Caco-2 (cell line): ENCODE measurements at regions not wholly inside any gene's neighbourhood (a gene's known extent, or its start where the extent isn't known, plus 50 kb on each side); places are given as distances from the start of the nearest gene placed in this dataset.

Source experiments
- BruUV-seq: library from RNA; stranded (reverse); fragments of 400-500 nt; replicated peaks from 2 replicates; lab custom pipeline; 2021; lab: Mats Ljungman, UMichigan
- CTCF ChIA-PET: fragments of 300-600 bp; sonication (Branson Sonifier 250); formaldehyde crosslinking; loops from one replicate; lab custom pipeline; 2022; ENCODE audit warnings: antibody characterized with exemption; lab: Charles Lee
- POLR2A ChIA-PET: fragments of 300-600 bp; sonication (Branson Sonifier 250); formaldehyde crosslinking; loops from one replicate; lab custom pipeline; 2022; ENCODE audit warnings: antibody characterized with exemption; lab: Charles Lee
- DNase-seq, 2 experiments: peaks; one replicate each; pipeline versions ENCODE4 v3.0.0 to v3.0.0-alpha.2; 2020 to 2022
- H3K27me3 ChIP-seq: replicated peaks from 2 replicates; pipeline ENCODE4 v1.6.0; 2011; ENCODE audit warnings: low read length; ENCODE audit not compliant: control insufficient read depth, insufficient read depth
- H3K36me3 ChIP-seq: 2 replicates; pipeline ENCODE4 v1.5.1; 2011; ENCODE audit warnings: low read length; ENCODE audit not compliant: control insufficient read depth, insufficient read depth
- H3K4me1 ChIP-seq: fragments of 250-450 bp; sonication (Bioruptor Pico); 2 replicates; pipeline ENCODE4 v1.5.1; 2020; ENCODE audit warnings: mild to moderate bottlenecking
- H3K4me3 ChIP-seq: 2 replicates; pipeline ENCODE4 v1.5.1; 2011; ENCODE audit warnings: low read depth, mild to moderate bottlenecking, control low read depth, low read length
- H3K9me3 ChIP-seq: fragments of 250-450 bp; sonication (Bioruptor Pico); 2 replicates; pipeline ENCODE4 v1.5.1; 2020; ENCODE audit warnings: mild to moderate bottlenecking, moderate library complexity
- H3K27ac Mint-ChIP-seq: one replicate; pipeline ENCODE4 v1.8.0; 2022; ENCODE audit warnings: mixed read lengths; ENCODE audit not compliant: unreplicated experiment
- H3K27me3 Mint-ChIP-seq: one replicate; pipeline ENCODE4 v1.8.0; 2022; ENCODE audit warnings: mixed read lengths; ENCODE audit not compliant: insufficient read depth, unreplicated experiment
- H3K36me3 Mint-ChIP-seq: one replicate; pipeline ENCODE4 v1.8.0; 2022; ENCODE audit warnings: mild to moderate bottlenecking, mixed read lengths; ENCODE audit not compliant: insufficient read depth, unreplicated experiment
- H3K4me1 Mint-ChIP-seq: one replicate; pipeline ENCODE4 v1.8.0; 2022; ENCODE audit warnings: low read depth, mixed read lengths; ENCODE audit not compliant: unreplicated experiment
- H3K4me3 Mint-ChIP-seq: one replicate; pipeline ENCODE4 v1.8.0; 2022; ENCODE audit warnings: mild to moderate bottlenecking, moderate library complexity, mixed read lengths; ENCODE audit not compliant: unreplicated experiment
- H3K9me3 Mint-ChIP-seq: one replicate; pipeline ENCODE4 v1.8.0; 2022; ENCODE audit warnings: mixed read lengths; ENCODE audit not compliant: unreplicated experiment
- intact Hi-C: fragments of 100-400 bp; cut with micrococcal nuclease; formaldehyde crosslinking; loops from one replicate; pipeline ENCODE4 v1.10.0; 2022; ENCODE audit not compliant: unreplicated experiment
- TF ChIP-seq, protein P1 (sequence below), 2 experiments: fragments of 200-600 bp in 1 of 2; IDR thresholded peaks; 1 replicate in 1 of 2; 2 replicates in 1 of 2; pipeline versions ENCODE4 v1.5.1 to v1.8.0; 2011 to 2022; ENCODE audit warnings: antibody characterized with exemption in 1 of 2, control low read depth in 1 of 2, inconsistent platforms in 1 of 2, low read depth in 1 of 2, low read length in 1 of 2, mild to moderate bottlenecking in 1 of 2, moderate library complexity in 1 of 2; ENCODE audit not compliant: insufficient read depth in 1 of 2, severe bottlenecking in 1 of 2, unreplicated experiment in 1 of 2

DNA sequence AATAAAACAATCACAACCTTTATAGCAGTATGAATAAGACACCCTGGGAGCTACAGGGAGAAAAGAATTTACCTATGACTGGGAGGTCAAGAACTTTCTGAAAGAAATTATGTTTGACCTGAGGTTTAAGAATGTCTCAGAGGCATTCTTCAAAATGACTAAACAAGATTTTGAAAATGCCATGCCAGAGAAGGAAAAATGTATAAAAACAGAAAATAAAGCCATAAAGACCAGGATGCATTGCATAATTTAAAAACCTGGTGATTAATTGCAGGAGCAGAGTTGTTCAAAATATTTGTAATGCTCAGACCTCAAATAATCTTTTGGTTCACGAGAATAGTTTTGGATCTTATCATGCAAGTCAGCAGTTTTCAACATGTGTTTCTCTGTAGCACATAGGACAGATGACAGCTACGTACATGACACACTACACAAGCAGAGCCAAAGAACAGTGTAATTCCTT is 954.7 kb upstream of the ARRDC3 start:
- intact Hi-C loops, result no loop called here
- Mint-ChIP-seq H3K4me1 (no peaks in the 10 kb centered on the region), H3K36me3 (no peaks in the 10 kb centered on the region), H3K27ac (no peak overlapping the region), H3K9me3 (peaks cover 12% of the 10 kb centered on the region), H3K27me3 (no peaks in the 10 kb centered on the region), H3K4me3 (no peak overlapping the region)
- no peak for DNase-seq
- Histone ChIP-seq H3K4me1 (no peaks in the 10 kb centered on the region), H3K27me3 (no peaks in the 10 kb centered on the region), H3K9me3 (no peaks in the 10 kb centered on the region), H3K36me3 (no peaks in the 10 kb centered on the region), H3K4me3 (no peak overlapping the region)
- BruUV-seq, result no TSS peak
- ChIA-PET POLR2A (no interaction called here), CTCF (no interaction called here)
- TF ChIP-seq, protein P1, sequence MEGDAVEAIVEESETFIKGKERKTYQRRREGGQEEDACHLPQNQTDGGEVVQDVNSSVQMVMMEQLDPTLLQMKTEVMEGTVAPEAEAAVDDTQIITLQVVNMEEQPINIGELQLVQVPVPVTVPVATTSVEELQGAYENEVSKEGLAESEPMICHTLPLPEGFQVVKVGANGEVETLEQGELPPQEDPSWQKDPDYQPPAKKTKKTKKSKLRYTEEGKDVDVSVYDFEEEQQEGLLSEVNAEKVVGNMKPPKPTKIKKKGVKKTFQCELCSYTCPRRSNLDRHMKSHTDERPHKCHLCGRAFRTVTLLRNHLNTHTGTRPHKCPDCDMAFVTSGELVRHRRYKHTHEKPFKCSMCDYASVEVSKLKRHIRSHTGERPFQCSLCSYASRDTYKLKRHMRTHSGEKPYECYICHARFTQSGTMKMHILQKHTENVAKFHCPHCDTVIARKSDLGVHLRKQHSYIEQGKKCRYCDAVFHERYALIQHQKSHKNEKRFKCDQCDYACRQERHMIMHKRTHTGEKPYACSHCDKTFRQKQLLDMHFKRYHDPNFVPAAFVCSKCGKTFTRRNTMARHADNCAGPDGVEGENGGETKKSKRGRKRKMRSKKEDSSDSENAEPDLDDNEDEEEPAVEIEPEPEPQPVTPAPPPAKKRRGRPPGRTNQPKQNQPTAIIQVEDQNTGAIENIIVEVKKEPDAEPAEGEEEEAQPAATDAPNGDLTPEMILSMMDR (IDR thresholded peaks at IDR 0.05; ENCODE audit: insufficient read depth in 1 of 2, low read depth in 1 of 2, low read length in 1 of 2, severe bottlenecking in 1 of 2, unreplicated experiment in 1 of 2), result no peak

DNA sequence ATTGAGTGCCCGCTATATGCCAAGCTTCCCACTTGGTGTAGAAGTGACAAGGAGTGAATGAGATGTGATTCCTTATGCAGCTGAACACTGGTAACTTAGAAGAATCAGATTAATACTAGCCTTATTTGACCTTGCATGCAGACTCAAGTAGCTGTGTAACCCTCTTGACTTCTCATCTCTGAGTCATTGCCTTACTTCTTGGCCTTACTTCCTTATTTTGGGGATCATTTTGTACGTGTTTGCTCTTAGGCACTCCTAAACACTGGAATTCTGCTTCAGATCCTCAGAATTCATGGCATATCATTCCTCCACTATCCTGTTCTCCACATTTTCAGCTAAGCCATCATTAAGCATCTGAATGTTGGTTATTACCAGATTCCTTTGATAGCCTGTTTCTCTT is 948.9 kb upstream of the ARRDC3 start:
- H3K4me3 ChIP-seq, result no peak overlapping the region
- Mint-ChIP-seq H3K4me1 (no peaks in the 10 kb centered on the region), H3K9me3 (no peaks in the 10 kb centered on the region), H3K4me3 (no peak overlapping the region), H3K27ac (no peak overlapping the region), H3K36me3 (no peaks in the 10 kb centered on the region), H3K27me3 (no peaks in the 10 kb centered on the region)
- no peaks in the 10 kb centered on the region for H3K9me3 ChIP-seq
- CTCF ChIA-PET, result no interaction called here
- no peaks in the 10 kb centered on the region for H3K4me1 ChIP-seq
- TF ChIP-seq, protein P1 (IDR thresholded peaks at IDR 0.05; ENCODE audit: insufficient read depth in 1 of 2, low read depth in 1 of 2, low read length in 1 of 2, severe bottlenecking in 1 of 2, unreplicated experiment in 1 of 2), result no peak
- no TSS peak for BruUV-seq
- POLR2A ChIA-PET, result no interaction called here
- intact Hi-C loops, result no loop called here
- no peaks in the 10 kb centered on the region for H3K27me3 ChIP-seq
- H3K36me3 ChIP-seq, result no peaks in the 10 kb centered on the region
- no peak for DNase-seq

DNA sequence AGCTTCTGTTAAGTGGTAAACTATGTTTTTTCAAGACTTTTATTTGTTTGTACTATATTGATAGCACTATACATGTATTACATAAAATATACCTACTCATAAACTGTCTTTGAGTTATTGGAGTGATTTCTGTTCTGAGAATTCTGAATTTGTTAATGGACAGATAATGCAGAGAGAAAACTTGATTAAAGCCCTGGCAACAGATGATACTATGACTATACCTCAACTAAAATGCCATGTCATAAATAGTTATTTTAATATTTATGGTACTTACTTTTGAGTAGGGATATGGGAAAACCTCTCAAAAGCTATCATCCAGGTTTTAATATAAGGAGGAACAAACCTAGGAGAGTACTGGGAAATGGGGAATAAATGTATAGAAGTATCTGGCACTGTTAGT is 947.2 kb upstream of the ARRDC3 start:
- no peak for DNase-seq
- Mint-ChIP-seq H3K36me3 (no peaks in the 10 kb centered on the region), H3K4me1 (no peaks in the 10 kb centered on the region), H3K27me3 (no peaks in the 10 kb centered on the region), H3K27ac (no peak overlapping the region), H3K9me3 (no peaks in the 10 kb centered on the region), H3K4me3 (no peak overlapping the region)
- Histone ChIP-seq H3K36me3 (no peaks in the 10 kb centered on the region), H3K27me3 (no peaks in the 10 kb centered on the region), H3K4me3 (no peak overlapping the region), H3K4me1 (no peaks in the 10 kb centered on the region), H3K9me3 (no peaks in the 10 kb centered on the region)
- TF ChIP-seq, protein P1 (IDR thresholded peaks at IDR 0.05; ENCODE audit: insufficient read depth in 1 of 2, low read depth in 1 of 2, low read length in 1 of 2, severe bottlenecking in 1 of 2, unreplicated experiment in 1 of 2), result no peak
- no TSS peak for BruUV-seq
- intact Hi-C loops, result no loop called here
- ChIA-PET POLR2A (no interaction called here), CTCF (no interaction called here)
